RWPE1 (cell line): ENCODE measurements at regions not wholly inside any gene's neighbourhood (a gene's known extent, or its start where the extent isn't known, plus 50 kb on each side); places are given as distances from the start of the nearest gene placed in this dataset.
"Not testable (repeated sequence)": the region's sequence is repeated elsewhere in the genome, so short reads cannot be mapped to it uniquely, and the experiment has no call there.

Experiments
- CTCF ChIA-PET: fragments of 350-600 bp; sonication (Branson Sonifier 250); formaldehyde crosslinking; extraction: SDS; loops from one replicate; lab custom pipeline; 2021; lab: Yijun Ruan, JAX
- POLR2A ChIA-PET: fragments of 400-600 bp; formaldehyde crosslinking; extraction: SDS; loops from one replicate; lab custom pipeline; 2020; ENCODE audit warnings: antibody characterized with exemption; ENCODE audit not compliant: low non-redundant PET; lab: Yijun Ruan, JAX
- DNase-seq: peaks from one replicate; pipeline ENCODE4 v3.0.0; 2012; ENCODE audit warnings: low spot score
- H3K27ac ChIP-seq: fragments of 450-650 bp; 2 replicates; pipeline ENCODE4 v1.5.1; 2017
- CTCF ChIP-seq: fragments of 450-650 bp; conservative IDR thresholded peaks from 2 replicates; pipeline ENCODE4 v1.5.1; 2017; ENCODE audit warnings: low read depth, mild to moderate bottlenecking

- DNase-seq, H3K27ac ChIP-seq, CTCF ChIA-PET, POLR2A ChIA-PET: not testable (repeated sequence)
Measured at GRCh38 chr20:29755854-29756498, 1501.5 kb upstream of the DEFB115 start.

GRCh38 chr20:29756664-29757063, 1500.8 kb upstream of the DEFB115 start:
- ChIA-PET POLR2A (no interaction called here), CTCF (no interaction called here)
- H3K27ac ChIP-seq, result no peak overlapping the region
- TF ChIP-seq CTCF, result no peak
- no peak for DNase-seq

- CTCF ChIA-PET, result interaction anchor here (0.6 kb wide), 1 partner anchor 1560 kb away, joined by 3 read pairs; no protein-coding TSS in a partner anchor
- POLR2A ChIA-PET, DNase-seq, H3K27ac ChIP-seq: not testable (repeated sequence)
Measured at GRCh38 chr20:29761621-29762385, 1495.7 kb upstream of the DEFB115 start.

GRCh38 chr20:29762620-29763019, 1494.8 kb upstream of the DEFB115 start:
- POLR2A ChIA-PET, result no interaction called here
- DNase-seq, result no peak
- CTCF ChIA-PET, result no interaction called here
- no peak overlapping the region for H3K27ac ChIP-seq
- TF ChIP-seq CTCF, result no peak

- CTCF ChIA-PET, result no interaction called here
- POLR2A ChIA-PET, result no interaction called here
- H3K27ac ChIP-seq, result no peak overlapping the region
- DNase-seq, result no peak
- no peak for TF ChIP-seq CTCF
Measured at GRCh38 chr20:29763821-29764511, 1493.5 kb upstream of the DEFB115 start.

GRCh38 chr20:29764922-29765610, 1492.4 kb upstream of the DEFB115 start:
- CTCF ChIA-PET, result interaction anchor here (0.6 kb wide), 1 partner anchor 20 kb away, joined by 7 read pairs; no protein-coding TSS in a partner anchor
- POLR2A ChIA-PET, H3K27ac ChIP-seq, DNase-seq: not testable (repeated sequence)
- TF ChIP-seq CTCF, result peak; percentile 32

- POLR2A ChIA-PET, CTCF ChIA-PET: not testable (repeated sequence)
Measured at GRCh38 chr20:29778033-29778432, 1479.4 kb upstream of the DEFB115 start.

GRCh38 chr20:29781217-29781616, 1476.2 kb upstream of the DEFB115 start:
- POLR2A ChIA-PET, CTCF ChIA-PET, DNase-seq, H3K27ac ChIP-seq: not testable (repeated sequence)

More at GRCh38 chr20:29778033-29778432, 1479.4 kb upstream of the DEFB115 start:
- not testable (repeated sequence) for H3K27ac ChIP-seq, DNase-seq

GRCh38 chr20:29781891-29782290, 1475.6 kb upstream of the DEFB115 start:
- CTCF ChIA-PET, DNase-seq, POLR2A ChIA-PET, H3K27ac ChIP-seq: not testable (repeated sequence)

- CTCF ChIA-PET, POLR2A ChIA-PET, H3K27ac ChIP-seq, DNase-seq: not testable (repeated sequence)
Measured at GRCh38 chr20:29787456-29787855, 1470.0 kb upstream of the DEFB115 start.
